HG02981 (cell line): ENCODE measurements at regions not wholly inside any gene's neighbourhood (a gene's known extent, or its start where the extent isn't known, plus 50 kb on each side); places are given as distances from the start of the nearest gene placed in this dataset.
"Not testable (repeated sequence)": the region's sequence is repeated elsewhere in the genome, so short reads cannot be mapped to it uniquely, and the experiment has no call there.

ENCODE experiments used
- ATAC-seq: cut with Tn5 transposase; IDR thresholded peaks from one replicate; pipeline ENCODE4 v1.9.1; 2021; ENCODE audit warnings: mild to moderate bottlenecking, moderate library complexity; ENCODE audit not compliant: unreplicated experiment

DNA sequence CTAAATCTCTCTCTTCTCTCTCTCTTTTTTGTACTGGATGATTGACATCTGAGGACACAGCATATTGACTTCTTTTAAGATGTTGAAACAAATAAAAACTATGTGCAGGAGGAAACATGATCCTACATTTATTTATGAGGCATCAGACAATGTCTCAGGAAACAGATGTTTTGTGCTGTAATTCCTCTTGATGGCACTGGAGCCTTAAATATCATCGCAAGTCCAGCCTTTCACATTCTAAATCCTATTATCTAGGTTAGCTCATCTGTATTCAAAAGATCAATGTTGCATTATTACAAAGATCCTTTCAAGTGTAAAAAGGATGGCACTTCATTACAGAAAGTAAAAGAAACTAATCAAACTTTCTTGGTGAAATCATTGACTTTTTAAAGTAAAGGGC is 63.9 kb downstream of the MAT2B start:
- ATAC-seq = no peak

- no peak for ATAC-seq
These were observed 66.3 kb downstream of the MAT2B start for GRCh38 chr5:163571744-163572143.

DNA sequence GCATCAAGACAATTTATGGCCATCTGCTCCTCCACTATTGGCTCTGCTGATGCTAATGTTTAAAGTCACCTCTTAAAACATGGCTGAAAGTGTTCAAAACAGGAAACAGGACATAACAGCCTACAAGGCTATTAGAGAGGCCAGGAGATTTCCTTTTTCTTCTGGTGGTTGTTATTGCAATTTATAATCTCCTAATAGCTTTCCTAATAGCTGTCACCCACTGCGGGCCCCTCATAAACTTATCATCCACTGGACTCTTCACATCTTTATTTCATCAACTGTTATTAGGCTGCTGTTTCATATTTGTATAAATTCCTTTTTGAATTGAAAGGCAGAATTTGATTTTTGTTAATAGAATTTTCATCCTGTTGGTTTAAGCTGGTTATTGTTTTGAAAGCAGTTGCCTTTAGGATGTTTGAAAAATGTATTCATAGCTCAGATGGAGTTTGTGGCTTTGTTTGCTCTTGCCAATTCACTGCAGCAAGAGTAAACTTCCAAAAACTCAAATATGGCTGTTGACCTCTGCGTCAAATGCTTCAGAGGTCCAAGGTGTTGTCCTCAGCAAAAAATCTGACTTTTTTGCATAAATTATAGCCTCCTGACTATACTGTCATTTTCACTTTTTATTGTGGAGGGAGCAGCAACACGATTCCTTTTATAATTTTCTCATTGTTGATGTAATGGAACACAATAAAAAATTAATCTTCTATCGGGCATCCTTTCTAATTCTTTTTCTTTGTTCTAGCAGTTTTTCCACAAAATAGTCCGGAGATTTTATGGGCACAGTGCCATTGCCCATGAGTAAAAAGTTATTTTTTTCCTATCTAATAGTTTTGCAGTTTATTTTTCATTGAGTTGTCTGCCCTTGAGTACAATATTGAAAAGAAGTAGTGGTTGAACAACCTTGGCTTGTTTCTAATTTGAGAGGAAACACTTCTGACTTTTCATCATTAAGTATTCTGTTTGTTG is 69.3 kb downstream of the MAT2B start:
- ATAC-seq = no peak

GRCh38 chr5:163578652-163579051 is 73.2 kb downstream of the MAT2B start:
- no peak for ATAC-seq

DNA sequence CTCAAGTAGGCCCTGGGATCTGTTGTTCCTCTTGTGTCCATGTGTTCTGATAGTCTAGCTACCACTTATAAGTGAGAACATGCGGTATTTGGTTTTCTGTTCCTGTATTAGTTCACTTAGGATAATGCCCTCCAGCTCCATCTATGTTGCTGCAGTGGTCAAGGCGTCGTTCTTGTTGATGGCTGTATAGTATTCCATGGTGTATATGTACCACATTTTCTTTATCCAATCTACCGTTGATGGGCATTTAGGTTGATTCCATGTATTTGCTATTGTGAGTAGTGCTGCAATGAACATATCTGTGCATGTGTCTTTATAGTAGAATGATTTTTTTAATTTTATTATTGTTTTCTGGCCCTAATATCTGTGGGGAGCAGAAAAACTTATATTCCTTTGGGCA is 74.3 kb downstream of the MAT2B start:
- ATAC-seq = no peak

DNA sequence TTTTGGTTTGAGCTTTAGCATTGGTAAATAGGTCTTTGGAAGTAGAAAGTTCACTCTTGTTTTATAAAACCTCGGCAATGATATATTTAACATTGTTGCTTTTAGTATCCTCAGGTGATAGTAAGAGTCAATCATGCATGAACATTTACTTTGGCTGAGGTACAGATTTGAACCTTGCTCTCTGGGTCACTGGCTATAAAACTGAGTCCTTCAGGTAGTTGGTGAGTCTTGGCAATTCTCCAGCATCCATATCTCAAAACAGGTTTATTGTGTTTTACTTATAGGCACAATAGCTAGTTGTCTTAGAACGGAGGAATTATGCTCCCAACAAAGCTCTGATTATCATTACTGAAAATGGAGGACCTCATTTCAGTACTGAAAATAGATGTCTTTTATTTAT is 75.1 kb downstream of the MAT2B start:
- ATAC-seq = no peak

GRCh38 chr5:163583491-163584153 is 78.2 kb downstream of the MAT2B start:
- not testable (repeated sequence) for ATAC-seq

GRCh38 chr5:163585206-163585605 is 79.8 kb downstream of the MAT2B start:
- no peak for ATAC-seq

DNA sequence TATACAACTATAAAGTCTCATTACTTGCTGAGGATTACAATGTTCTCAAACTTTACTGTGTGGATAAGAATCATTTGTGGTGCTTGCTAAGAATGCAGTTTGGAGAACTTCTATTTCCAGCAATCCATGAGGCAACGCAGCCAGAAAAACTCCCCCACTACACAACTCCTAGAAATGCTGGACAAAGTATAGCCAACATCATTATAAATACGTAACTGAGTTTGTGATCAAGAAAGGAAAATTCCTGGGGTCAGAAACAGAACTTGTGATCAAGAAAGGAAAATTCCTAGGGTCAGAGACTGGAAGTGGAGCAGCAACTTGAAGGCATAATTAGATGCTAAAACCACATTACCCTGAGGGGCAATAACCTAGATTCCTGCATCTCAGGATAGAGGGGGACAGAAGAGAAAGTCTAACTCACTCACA is 81.1 kb downstream of the MAT2B start:
- no peak for ATAC-seq

GRCh38 chr5:163594951-163595350 is 89.5 kb downstream of the MAT2B start:
- ATAC-seq = no peak

DNA sequence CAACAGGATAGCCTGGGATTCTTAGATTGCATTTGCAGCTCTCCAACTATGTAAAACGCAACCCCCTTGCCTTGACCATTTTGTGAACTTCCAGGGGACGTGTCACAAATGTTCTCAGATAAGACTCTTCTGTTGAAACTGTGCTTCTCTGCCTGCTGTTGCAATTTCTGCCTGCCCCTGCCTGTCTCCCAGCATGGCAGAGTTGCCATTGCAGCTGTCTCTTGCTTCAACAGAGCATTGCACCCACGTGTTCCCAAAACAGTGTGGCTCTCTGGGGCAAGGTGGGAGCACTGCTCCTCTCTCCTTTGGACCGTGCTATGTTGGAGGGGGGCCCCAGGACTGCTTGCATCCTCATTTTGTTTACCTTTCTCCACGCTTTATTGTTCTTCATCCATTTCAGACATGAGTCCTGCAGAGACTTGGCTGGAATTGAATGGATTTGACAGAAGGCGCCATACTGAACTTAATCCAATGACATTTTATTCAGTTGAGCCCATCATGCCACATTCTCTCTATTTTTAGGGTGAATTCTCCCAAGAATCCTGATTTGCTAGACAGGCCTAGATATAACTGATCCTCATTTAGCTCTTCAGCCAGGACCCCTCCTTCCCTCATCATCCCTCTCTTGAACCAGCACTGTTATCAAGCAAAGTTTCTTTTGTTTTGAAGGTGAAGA is 90.7 kb downstream of the MAT2B start:
- no peak for ATAC-seq

GRCh38 chr5:163596608-163597315 is 91.3 kb downstream of the MAT2B start:
- no peak for ATAC-seq

GRCh38 chr5:163604013-163604412 is 98.6 kb downstream of the MAT2B start:
- ATAC-seq = no peak

DNA sequence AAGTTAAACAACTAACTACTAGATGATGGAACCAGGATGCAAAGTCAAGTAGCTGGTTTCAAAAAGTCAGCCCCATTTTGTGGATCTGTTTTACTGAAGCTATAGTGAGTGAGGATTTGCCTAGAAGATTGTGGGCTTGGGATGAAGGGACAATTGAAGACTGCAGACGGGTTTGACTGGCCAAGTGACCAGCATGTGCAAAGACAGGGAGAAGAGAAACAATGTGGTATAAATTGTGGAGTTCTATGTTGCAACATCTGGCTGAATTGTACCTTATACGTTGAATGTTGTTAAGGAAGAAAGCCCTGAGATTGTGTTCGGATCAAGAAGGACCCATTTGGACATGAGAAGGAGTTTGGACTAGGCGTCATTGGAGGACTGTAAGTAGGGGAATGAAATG is 101.8 kb downstream of the MAT2B start:
- no peak for ATAC-seq

DNA sequence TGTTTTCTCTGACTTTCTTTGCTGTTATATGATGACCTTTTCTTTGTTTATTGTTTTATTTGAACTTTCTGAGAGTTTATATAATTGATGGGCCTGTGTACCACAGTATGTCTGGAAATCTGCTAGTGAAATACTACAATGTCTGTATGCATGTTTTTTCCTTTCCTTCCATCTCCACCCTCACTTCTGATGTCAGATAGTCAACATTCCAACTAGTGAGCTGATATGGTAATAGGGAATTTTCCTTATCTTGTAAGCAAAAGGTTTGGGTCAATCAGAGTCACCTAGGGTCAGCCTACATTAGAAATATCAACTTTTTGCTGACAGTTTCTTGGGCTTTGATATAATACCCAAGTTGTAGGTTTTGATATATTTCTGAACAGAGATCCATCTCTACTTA is 103.2 kb downstream of the MAT2B start:
- no peak for ATAC-seq

GRCh38 chr5:163609910-163610309 is 104.5 kb downstream of the MAT2B start:
- ATAC-seq = no peak

DNA sequence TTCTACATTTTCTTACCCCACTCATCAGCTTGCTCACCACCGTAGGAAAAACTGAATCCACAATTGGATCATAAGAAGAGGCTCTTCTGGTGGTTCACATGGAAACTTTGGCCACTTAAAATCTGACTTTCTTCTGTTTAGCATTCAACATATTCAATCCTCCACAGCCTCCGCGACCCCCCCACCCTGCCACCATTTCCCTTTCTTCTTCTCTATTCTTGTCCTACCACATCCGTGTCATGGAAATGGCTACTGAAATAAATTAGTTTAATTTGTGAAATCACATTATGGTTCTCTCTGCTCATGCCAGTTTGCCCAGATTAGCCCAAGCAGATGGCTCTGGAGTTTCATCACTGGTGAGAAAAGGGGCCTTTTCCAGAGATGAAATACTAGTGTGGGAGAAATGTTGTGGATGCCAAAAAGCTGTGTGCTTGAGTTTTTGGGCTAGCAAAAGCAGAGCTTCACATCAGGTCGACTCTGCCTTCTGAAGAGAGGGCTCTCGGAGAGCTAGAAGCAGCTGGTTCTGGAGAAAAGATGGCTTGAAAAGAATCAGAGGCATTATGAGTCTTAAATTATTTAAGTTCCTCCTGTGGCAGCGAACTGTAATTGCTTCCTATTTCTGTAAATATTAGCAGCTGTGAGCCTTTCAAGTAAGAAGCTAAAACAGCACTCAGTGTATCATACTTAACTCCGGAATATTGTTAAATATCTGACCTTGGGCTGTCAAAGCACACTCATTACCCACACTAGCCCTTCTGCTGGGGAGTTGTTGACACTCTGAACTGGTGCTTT is 107.1 kb downstream of the MAT2B start:
- ATAC-seq = no peak

GRCh38 chr5:163613150-163613442 is 107.7 kb downstream of the MAT2B start:
- ATAC-seq = no peak

DNA sequence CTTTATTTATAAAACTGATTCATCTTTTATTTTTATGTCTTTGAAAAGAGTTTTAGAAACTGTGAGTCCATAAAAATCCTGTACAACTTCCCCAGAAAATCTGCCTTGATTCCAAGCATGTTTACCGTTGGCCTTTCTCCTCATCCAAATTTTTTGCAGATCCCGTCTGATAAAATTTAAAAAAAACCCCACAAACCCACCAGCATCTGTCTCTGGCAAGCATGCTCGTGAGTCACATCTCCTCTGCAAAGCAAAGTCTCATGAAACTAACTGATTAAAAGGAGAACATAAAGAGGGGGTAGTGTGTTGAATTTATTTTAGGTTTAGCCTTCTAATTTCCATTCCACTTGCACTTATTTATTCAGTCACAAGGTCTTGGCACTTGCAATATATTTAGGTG is 109.4 kb downstream of the MAT2B start:
- no peak for ATAC-seq

GRCh38 chr5:163619273-163619934 is 114.0 kb downstream of the MAT2B start:
- no peak for ATAC-seq
